Heart left ventricle (tissue), 16 donors: ENCODE measurements at regions not wholly inside any gene's neighbourhood (a gene's known extent, or its start where the extent isn't known, plus 50 kb on each side); places are given as distances from the start of the nearest gene placed in this dataset.

ENCODE experiments used
- ATAC-seq, 4 donors: fragments of 200-7000 bp; cut with Tn5 transposase; one replicate each; pipeline ENCODE4 v1.9.1; 2020 to 2022; ENCODE audit warnings: moderate library complexity in 4 of 4, mild to moderate bottlenecking in 3 of 4, moderate number of reproducible peaks in 1 of 4
- DNase-seq, 5 donors: peaks; one replicate each; pipeline ENCODE4 v3.0.0-alpha.2; 2020
- H3K27ac ChIP-seq, 12 donors: fragments of 200-600 bp; sonication (generic) in 4 of 12; one replicate each; pipeline versions ENCODE4 v1.5.0 to v1.8.0; 2016 to 2022; ENCODE audit warnings: mild to moderate bottlenecking in 2 of 12
- H3K27me3 ChIP-seq, 9 donors: fragments of 200-600 bp; sonication (generic) in 2 of 9; one replicate each; pipeline versions ENCODE4 v1.5.1 to v1.8.0; 2016 to 2022; ENCODE audit warnings: mild to moderate bottlenecking in 3 of 9
- H3K36me3 ChIP-seq, 9 donors: fragments of 200-600 bp; sonication (generic) in 2 of 9; one replicate each; pipeline versions ENCODE4 v1.5.0 to v1.8.0; 2018 to 2022; ENCODE audit warnings: mild to moderate bottlenecking in 2 of 9
- H3K4me1 ChIP-seq, 12 donors: fragments of 200-600 bp; sonication (generic) in 4 of 12; one replicate each; pipeline versions ENCODE4 v1.5.0 to v1.8.0; 2016 to 2022; ENCODE audit warnings: mild to moderate bottlenecking in 3 of 12
- H3K4me3 ChIP-seq, 12 donors: fragments of 200-600 bp; sonication (generic) in 4 of 12; one replicate each; pipeline versions ENCODE4 v1.5.0 to v1.8.0; 2017 to 2022; ENCODE audit warnings: mild to moderate bottlenecking in 9 of 12, moderate library complexity in 4 of 12
- H3K9me3 ChIP-seq, 12 donors: fragments of 200-600 bp; sonication (generic) in 4 of 12; one replicate each; pipeline versions ENCODE4 v1.5.0 to v1.8.0; 2016 to 2022; ENCODE audit warnings: mild to moderate bottlenecking in 1 of 12
- POLR2A ChIP-seq, 2 donors: fragments of 450-650 bp; IDR thresholded peaks; one replicate each; pipeline ENCODE4 v1.6.1; 2017; ENCODE audit warnings: antibody characterized with exemption in 2 of 2, mild to moderate bottlenecking in 2 of 2, moderate library complexity in 2 of 2
- WGBS, 4 donors: extraction: QIAGEN DNeasy Blood & Tissue Kit in 2 of 4; methylation state at CpG; one replicate each; pipeline versions ENCODE4 v1.1.5 to v1.1.7; 2013 to 2018; 5-methylcytosine and 5-hydroxymethylcytosine counted together
- intact Hi-C, 10 donors: fragments of 100-400 bp; cut with DNase I; formaldehyde crosslinking; loops; one replicate each; pipeline versions ENCODE4 v1.11.1 to v1.14.2; 2022
- TF ChIP-seq, protein P1 (sequence below), 12 donors: fragments of 200-600 bp; sonication (generic) in 4 of 12; IDR thresholded peaks; one replicate each; pipeline versions ENCODE4 v1.5.0 to v1.8.0; 2018 to 2022; ENCODE audit warnings: antibody characterized with exemption in 12 of 12, mild to moderate bottlenecking in 5 of 12
- donor health status: ischemic (EF 13 %, LVEDD 7.1; RV severe dilation, severe dysfunction).
- donor health status: healthy with polysubstance abuse.
- donor health status: DM: no; HTN: yes; CAD: no.
- donor health status: DM: no; HTN: no; CAD: no.
- donor health status: ischemic (EF 25% LVEDD 6.9; RV normal size, moderate dysfunction).
- donor health status: ischemic (EF 25% LVEDD 5.7; RV mildly dilated, moderate dysfunction).
- donor health status: healthy.
- donor health status: DM: yes; HTN: yes; CAD: no.
- donor health status: ischemic (EF 35%, LVEDD 5.7; RV mildly dilated, moderate dysfunction).
- donor health status: nonischemic (EF 11% LVEDD 7.7; RV severe dilation, severe dysfunction).
- donor health status: DM: yes; HTN: yes; CAD: no.
- donor health status: PGD.
- donor health status: ischemic (EF 29% LVEDD 5.4; RV normal size, mild dysfunction).
- donor health status: nonischemic (EF 23%, LVEDD 6.1; RV moderate dilation, normal function).

DNA sequence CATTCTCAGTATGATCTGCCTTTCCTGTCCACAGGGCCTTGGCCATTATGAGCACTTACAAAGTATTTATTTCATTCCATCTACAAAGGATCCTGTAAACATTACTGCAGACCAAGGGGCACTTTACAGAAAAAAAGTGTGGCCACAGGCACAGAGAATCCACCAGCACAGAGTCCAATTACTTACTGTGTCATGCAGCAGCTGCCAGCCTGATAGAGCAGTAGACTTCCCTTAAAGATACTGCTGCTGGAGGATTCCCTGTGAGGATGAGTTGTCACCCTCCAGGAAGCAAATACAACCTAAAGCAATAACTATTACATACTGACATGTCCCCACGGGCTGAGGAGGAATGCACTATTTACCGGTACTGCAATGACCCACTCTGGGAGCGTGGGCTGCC lies 97.1 kb upstream of the COG2 start:
- TF ChIP-seq POLR2A (IDR thresholded peaks at IDR 0.05) = no peak
- TF ChIP-seq, protein P1, sequence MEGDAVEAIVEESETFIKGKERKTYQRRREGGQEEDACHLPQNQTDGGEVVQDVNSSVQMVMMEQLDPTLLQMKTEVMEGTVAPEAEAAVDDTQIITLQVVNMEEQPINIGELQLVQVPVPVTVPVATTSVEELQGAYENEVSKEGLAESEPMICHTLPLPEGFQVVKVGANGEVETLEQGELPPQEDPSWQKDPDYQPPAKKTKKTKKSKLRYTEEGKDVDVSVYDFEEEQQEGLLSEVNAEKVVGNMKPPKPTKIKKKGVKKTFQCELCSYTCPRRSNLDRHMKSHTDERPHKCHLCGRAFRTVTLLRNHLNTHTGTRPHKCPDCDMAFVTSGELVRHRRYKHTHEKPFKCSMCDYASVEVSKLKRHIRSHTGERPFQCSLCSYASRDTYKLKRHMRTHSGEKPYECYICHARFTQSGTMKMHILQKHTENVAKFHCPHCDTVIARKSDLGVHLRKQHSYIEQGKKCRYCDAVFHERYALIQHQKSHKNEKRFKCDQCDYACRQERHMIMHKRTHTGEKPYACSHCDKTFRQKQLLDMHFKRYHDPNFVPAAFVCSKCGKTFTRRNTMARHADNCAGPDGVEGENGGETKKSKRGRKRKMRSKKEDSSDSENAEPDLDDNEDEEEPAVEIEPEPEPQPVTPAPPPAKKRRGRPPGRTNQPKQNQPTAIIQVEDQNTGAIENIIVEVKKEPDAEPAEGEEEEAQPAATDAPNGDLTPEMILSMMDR (IDR thresholded peaks at IDR 0.05) = no peak
- intact Hi-C loops = no loop called here
- H3K36me3 ChIP-seq = no peaks in the 10 kb centered on the region
- H3K9me3 ChIP-seq = no peaks in the 10 kb centered on the region
- no peak overlapping the region for H3K27ac ChIP-seq
- WGBS, 4 donors = 88 to 93% (median 92%) methylated on average over 3 of the region's 3 CpGs
- no peak for ATAC-seq
- peaks cover 0 to 7% (median 0%) of the 10 kb centered on the region in 12 donors for H3K4me1 ChIP-seq
- no peak overlapping the region for H3K4me3 ChIP-seq
- DNase-seq = no peak
- H3K27me3 ChIP-seq = no peaks in the 10 kb centered on the region

DNA sequence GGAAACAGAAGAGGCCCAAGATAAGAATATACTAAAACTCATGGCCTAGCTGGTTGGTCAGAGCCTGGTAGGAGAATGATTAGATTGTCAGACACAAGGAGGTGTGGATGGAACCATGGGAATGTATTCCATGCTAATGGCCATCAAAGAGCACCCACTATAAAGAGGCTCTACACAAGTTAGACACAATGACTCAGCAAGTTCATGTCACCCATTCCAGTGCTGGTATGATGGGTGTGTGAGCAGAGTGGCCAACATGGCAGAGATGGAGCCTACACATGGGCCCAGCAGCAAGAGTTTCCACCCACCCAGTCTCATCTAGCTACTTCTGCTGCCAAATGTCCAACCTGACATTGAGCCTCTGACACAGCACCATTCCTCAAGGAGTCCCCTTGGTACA lies 97.5 kb upstream of the COG2 start:
- Histone ChIP-seq H3K27me3 (no peaks in the 10 kb centered on the region), H3K9me3 (no peaks in the 10 kb centered on the region), H3K4me1 (peaks cover 0 to 7% (median 0%) of the 10 kb centered on the region in 12 donors), H3K4me3 (no peak overlapping the region), H3K36me3 (no peaks in the 10 kb centered on the region), H3K27ac (no peak overlapping the region)
- intact Hi-C loops = no loop called here
- DNase-seq = no peak
- ATAC-seq = no peak
- TF ChIP-seq, protein P1 (IDR thresholded peaks at IDR 0.05) = no peak
- no peak for TF ChIP-seq POLR2A (IDR thresholded peaks at IDR 0.05)

DNA sequence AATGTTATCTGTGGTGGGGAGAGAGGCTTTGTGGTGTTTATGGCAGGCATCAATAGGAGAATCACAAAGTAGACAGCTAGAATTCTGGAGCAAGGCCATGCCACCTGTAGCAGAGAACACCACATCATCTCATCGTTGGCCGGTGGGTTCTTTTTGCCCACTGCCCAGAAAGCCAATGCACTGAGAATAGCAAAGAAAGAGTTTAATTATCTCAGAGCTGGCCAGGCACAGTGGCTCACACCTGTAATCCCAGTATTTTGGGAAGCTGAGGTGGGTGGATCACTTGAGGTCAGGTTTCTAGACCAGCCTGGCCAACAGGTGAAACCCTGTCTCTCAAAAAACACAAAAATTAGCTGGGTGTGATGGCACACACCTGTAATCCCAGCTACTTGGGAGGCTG lies 99.2 kb upstream of the COG2 start:
- ATAC-seq (no peak), DNase-seq (no peak)
- intact Hi-C loops = no loop called here
- Histone ChIP-seq H3K9me3 (no peaks in the 10 kb centered on the region), H3K27me3 (no peaks in the 10 kb centered on the region), H3K27ac (no peak overlapping the region), H3K4me1 (no peaks in the 10 kb centered on the region), H3K4me3 (no peak overlapping the region), H3K36me3 (no peaks in the 10 kb centered on the region)
- 85 to 97% (median 94%) methylated on average over 2 of the region's 2 CpGs for WGBS, 4 donors
- TF ChIP-seq POLR2A (IDR thresholded peaks at IDR 0.05) = no peak
- TF ChIP-seq, protein P1 (IDR thresholded peaks at IDR 0.05) = no peak

DNA sequence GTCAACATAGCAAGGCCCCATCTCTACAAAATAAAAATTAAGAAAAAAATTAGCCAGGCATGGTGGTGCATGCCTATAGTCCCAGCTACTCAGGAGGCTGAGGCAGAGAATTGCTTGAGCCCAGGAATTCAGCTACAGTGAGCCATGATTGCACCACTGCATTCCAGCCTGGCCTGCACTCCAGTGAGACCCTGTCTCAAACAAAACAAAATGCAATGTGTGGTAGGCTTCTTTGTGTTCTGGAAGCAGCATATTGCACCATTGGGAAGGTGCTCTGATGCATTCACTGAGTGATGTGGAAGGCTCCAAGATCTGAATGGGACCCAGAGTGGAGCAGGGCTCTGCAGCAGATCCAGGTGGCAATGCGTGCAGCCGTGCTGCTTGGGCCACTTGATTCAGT lies 99.6 kb upstream of the COG2 start:
- intact Hi-C loops = no loop called here
- TF ChIP-seq, protein P1 (IDR thresholded peaks at IDR 0.05) = no peak
- no peak for TF ChIP-seq POLR2A (IDR thresholded peaks at IDR 0.05)
- Histone ChIP-seq H3K27ac (no peak overlapping the region), H3K27me3 (no peaks in the 10 kb centered on the region), H3K4me3 (no peak overlapping the region), H3K4me1 (no peaks in the 10 kb centered on the region), H3K36me3 (no peaks in the 10 kb centered on the region), H3K9me3 (no peaks in the 10 kb centered on the region)
- no peak for ATAC-seq
- WGBS, 4 donors = 86 to 92% (median 90%) methylated on average over 2 of the region's 2 CpGs
- no peak for DNase-seq
